Fibroblast of the aortic adventitia (primary cell): ENCODE measurements at regions not wholly inside any gene's neighbourhood (a gene's known extent, or its start where the extent isn't known, plus 50 kb on each side); places are given as distances from the start of the nearest gene placed in this dataset.

ENCODE experiments used
- DNase-seq: peaks from one replicate; pipeline ENCODE4 v3.0.0-alpha.2; 2010; ENCODE audit warnings: low read depth
- H3K4me3 ChIP-seq: 2 replicates; pipeline ENCODE4 v1.5.1; 2011; ENCODE audit warnings: low read depth, mild to moderate bottlenecking, control low read depth, low read length, moderate library complexity
- CTCF ChIP-seq: IDR thresholded peaks from 2 replicates; pipeline ENCODE4 v1.5.1; 2011; ENCODE audit warnings: mild to moderate bottlenecking, low read length, control low read depth, inconsistent platforms; ENCODE audit not compliant: insufficient read depth

- no peak overlapping the region for H3K4me3 ChIP-seq
- DNase-seq, result no peak
- TF ChIP-seq CTCF, result no peak
Measured at GRCh38 chr6:71408787-71409723, 120.4 kb downstream of the OGFRL1 start.

- no peak for TF ChIP-seq CTCF
- no peak overlapping the region for H3K4me3 ChIP-seq
- DNase-seq, result no peak
Measured at GRCh38 chr6:71410164-71410566, 121.6 kb downstream of the OGFRL1 start.

- H3K4me3 ChIP-seq, result no peak overlapping the region
- no peak for DNase-seq
- TF ChIP-seq CTCF, result no peak
Measured at GRCh38 chr6:71410681-71411080, 122.1 kb downstream of the OGFRL1 start.

GRCh38 chr6:71411882-71412281 lies 123.3 kb downstream of the OGFRL1 start:
- DNase-seq, result no peak
- TF ChIP-seq CTCF, result no peak
- no peak overlapping the region for H3K4me3 ChIP-seq

- TF ChIP-seq CTCF, result no peak
- no peak for DNase-seq
- H3K4me3 ChIP-seq, result no peak overlapping the region
Measured at GRCh38 chr6:71412559-71413140, 124.0 kb downstream of the OGFRL1 start.

- no peak overlapping the region for H3K4me3 ChIP-seq
- no peak for DNase-seq
- TF ChIP-seq CTCF, result no peak
Measured at GRCh38 chr6:71414486-71414885, 125.9 kb downstream of the OGFRL1 start.
